HL-60 (cell line): ENCODE measurements at regions not wholly inside any gene's neighbourhood (a gene's known extent, or its start where the extent isn't known, plus 50 kb on each side); places are given as distances from the start of the nearest gene placed in this dataset.

ENCODE experiments used
- POLR2AphosphoS5 ChIP-seq: IDR thresholded peaks from 2 replicates; pipeline ENCODE4 v1.6.1; 2012; ENCODE audit warnings: low read depth
- SPI1 ChIP-seq: IDR thresholded peaks from 2 replicates; pipeline ENCODE4 v1.6.1; 2012; ENCODE audit warnings: low read depth, mild to moderate bottlenecking, borderline replicate concordance
- TF ChIP-seq, protein P1 (sequence below): IDR thresholded peaks from one replicate; pipeline ENCODE4 v1.5.1; 2011; ENCODE audit warnings: low read length, control low read depth, inconsistent platforms; ENCODE audit not compliant: insufficient read depth
- TF ChIP-seq, protein P2 (sequence below): IDR thresholded peaks from 2 replicates; pipeline ENCODE4 v1.6.1; 2012; ENCODE audit warnings: low read depth; ENCODE audit not compliant: insufficient replicate concordance

DNA sequence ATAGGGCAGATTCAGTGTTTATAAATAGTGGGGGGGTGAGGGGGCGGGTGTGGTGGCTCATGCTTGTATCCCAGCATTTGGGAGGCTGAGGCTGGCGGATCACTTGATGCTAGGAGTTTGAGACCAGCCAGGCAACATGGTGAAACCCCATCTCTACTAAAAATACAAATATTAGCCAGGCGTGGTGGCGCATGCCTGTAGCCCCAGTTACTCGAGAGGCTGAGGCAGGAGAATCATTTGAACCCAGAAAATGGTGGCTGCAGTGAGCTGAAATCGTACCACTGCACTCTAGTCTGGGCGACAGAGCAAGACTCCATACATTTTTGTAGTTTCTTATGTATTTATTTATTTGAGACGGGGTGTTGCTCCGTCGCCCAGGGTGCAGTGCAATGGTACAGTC, 109.0 kb upstream of the ZNF217 start:
- TF ChIP-seq, protein P1, sequence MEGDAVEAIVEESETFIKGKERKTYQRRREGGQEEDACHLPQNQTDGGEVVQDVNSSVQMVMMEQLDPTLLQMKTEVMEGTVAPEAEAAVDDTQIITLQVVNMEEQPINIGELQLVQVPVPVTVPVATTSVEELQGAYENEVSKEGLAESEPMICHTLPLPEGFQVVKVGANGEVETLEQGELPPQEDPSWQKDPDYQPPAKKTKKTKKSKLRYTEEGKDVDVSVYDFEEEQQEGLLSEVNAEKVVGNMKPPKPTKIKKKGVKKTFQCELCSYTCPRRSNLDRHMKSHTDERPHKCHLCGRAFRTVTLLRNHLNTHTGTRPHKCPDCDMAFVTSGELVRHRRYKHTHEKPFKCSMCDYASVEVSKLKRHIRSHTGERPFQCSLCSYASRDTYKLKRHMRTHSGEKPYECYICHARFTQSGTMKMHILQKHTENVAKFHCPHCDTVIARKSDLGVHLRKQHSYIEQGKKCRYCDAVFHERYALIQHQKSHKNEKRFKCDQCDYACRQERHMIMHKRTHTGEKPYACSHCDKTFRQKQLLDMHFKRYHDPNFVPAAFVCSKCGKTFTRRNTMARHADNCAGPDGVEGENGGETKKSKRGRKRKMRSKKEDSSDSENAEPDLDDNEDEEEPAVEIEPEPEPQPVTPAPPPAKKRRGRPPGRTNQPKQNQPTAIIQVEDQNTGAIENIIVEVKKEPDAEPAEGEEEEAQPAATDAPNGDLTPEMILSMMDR, result no peak
- TF ChIP-seq POLR2AphosphoS5 (no peak), SPI1 (no peak)
- TF ChIP-seq, protein P2, sequence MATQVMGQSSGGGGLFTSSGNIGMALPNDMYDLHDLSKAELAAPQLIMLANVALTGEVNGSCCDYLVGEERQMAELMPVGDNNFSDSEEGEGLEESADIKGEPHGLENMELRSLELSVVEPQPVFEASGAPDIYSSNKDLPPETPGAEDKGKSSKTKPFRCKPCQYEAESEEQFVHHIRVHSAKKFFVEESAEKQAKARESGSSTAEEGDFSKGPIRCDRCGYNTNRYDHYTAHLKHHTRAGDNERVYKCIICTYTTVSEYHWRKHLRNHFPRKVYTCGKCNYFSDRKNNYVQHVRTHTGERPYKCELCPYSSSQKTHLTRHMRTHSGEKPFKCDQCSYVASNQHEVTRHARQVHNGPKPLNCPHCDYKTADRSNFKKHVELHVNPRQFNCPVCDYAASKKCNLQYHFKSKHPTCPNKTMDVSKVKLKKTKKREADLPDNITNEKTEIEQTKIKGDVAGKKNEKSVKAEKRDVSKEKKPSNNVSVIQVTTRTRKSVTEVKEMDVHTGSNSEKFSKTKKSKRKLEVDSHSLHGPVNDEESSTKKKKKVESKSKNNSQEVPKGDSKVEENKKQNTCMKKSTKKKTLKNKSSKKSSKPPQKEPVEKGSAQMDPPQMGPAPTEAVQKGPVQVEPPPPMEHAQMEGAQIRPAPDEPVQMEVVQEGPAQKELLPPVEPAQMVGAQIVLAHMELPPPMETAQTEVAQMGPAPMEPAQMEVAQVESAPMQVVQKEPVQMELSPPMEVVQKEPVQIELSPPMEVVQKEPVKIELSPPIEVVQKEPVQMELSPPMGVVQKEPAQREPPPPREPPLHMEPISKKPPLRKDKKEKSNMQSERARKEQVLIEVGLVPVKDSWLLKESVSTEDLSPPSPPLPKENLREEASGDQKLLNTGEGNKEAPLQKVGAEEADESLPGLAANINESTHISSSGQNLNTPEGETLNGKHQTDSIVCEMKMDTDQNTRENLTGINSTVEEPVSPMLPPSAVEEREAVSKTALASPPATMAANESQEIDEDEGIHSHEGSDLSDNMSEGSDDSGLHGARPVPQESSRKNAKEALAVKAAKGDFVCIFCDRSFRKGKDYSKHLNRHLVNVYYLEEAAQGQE, result no peak
